Fibroblast of pulmonary artery (primary cell): ENCODE measurements at regions not wholly inside any gene's neighbourhood (a gene's known extent, or its start where the extent isn't known, plus 50 kb on each side); places are given as distances from the start of the nearest gene placed in this dataset.

Experiments used
- DNase-seq: peaks from one replicate; pipeline ENCODE4 v3.0.0-alpha.2; 2010; ENCODE audit warnings: low read depth
- H3K4me3 ChIP-seq: replicated peaks from 2 replicates; pipeline ENCODE4 v1.5.1; 2011; ENCODE audit warnings: low read depth, mild to moderate bottlenecking, control low read depth, low read length, moderate library complexity
- CTCF ChIP-seq: IDR thresholded peaks from 2 replicates; pipeline ENCODE4 v1.5.1; 2011; ENCODE audit warnings: mild to moderate bottlenecking, control low read depth, low read length, inconsistent platforms; ENCODE audit errors: missing control alignments

- TF ChIP-seq CTCF = no peak
- H3K4me3 ChIP-seq = no peak overlapping the region
- peak; percentile 11 for DNase-seq
These were observed 362.0 kb downstream of the ADGRL2 start for GRCh38 chr1:82162486-82163420.

- peak overlapping the region; percentile 18 for H3K4me3 ChIP-seq
- DNase-seq = peak; percentile 20
- no peak for TF ChIP-seq CTCF
These were observed 361.0 kb downstream of the ADGRL2 start for GRCh38 chr1:82161700-82162141.

GRCh38 chr1:82160903-82161302 lies 360.2 kb downstream of the ADGRL2 start:
- TF ChIP-seq CTCF = no peak
- DNase-seq = no peak
- no peak overlapping the region for H3K4me3 ChIP-seq

- H3K4me3 ChIP-seq = no peak overlapping the region
- no peak for TF ChIP-seq CTCF
- no peak for DNase-seq
These were observed 359.3 kb downstream of the ADGRL2 start for GRCh38 chr1:82160036-82160435.

DNA sequence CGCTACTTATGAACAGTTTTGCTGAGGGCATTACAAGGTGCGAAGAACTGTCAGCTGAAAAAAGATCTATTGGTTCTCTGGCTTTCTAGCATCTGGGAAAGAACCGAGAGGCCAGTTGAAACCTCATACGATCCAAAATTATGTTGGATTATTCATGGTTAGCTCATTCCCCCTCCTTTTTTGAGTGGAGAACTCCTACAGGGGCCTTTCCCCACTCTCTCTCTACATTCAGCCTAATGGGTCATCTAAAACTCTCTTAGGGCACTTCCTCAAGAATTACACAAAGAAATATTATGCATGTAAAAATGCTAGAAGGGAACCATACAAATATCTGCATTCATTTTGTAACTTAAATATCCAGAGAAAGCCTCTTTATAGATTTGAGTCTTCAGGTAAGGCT lies 358.2 kb downstream of the ADGRL2 start:
- no peak for DNase-seq
- no peak overlapping the region for H3K4me3 ChIP-seq
- TF ChIP-seq CTCF = no peak

DNA sequence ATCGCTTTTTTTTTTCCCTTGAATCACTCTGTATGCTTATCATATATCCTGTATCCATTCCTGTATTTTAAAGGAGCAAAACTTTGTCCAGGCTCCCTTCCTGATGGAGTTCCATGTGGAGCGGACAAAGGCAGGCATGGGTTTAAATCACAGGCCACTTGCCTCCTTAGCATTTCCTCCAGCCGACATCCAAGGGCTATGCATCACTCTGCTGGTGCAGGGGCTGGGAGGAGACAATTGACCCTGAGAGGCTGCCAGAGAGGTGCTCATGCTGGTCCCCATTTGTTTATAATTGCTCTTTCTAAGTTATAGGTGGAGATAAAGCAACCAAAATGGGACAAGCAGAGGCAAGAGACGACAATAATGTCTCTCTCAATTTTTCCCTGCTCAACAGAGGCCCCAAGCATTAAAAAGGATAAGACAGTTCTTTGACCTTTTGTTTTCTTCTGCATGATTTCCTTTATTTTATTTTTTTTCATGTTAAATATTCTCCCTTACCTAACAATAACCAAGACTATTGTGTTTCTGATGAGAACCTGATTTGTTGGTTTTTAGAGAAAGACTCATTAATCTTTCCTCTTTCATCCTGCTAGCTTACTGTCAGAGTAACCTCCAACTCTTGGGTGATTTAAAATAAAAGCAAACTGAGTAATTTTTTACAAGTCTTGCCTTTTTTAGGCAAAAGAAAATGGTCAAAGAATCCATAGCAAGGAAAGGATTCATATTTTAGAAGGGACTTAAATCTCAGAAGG lies 353.7 kb downstream of the ADGRL2 start:
- H3K4me3 ChIP-seq = no peak overlapping the region
- no peak for DNase-seq
- TF ChIP-seq CTCF = no peak
